ENCODE measurements at regions not wholly inside any gene's neighbourhood (a gene's known extent, or its start where the extent isn't known, plus 50 kb on each side); places are given as distances from the start of the nearest gene placed in this dataset.

- no peak for TF ChIP-seq POLR2AphosphoS5 (IDR thresholded peaks at IDR 0.05; ENCODE audit: borderline replicate concordance, low read depth, low read length)
- no peak for TF ChIP-seq EZH2 (IDR thresholded peaks at IDR 0.05)
- no peak for TF ChIP-seq FOXP2 (optimal IDR thresholded peaks at IDR 0.05; ENCODE audit: control extremely low read depth, extremely low read length, insufficient read depth)
These were observed 344.5 kb downstream of the RWDD3 start for GRCh38 chr1:95578462-95578861.

Measured in SK-N-MC (cell line).